ENCODE measurements at regions not wholly inside any gene's neighbourhood (a gene's known extent, or its start where the extent isn't known, plus 50 kb on each side); places are given as distances from the start of the nearest gene placed in this dataset.

GRCh38 chr1:184890539-184890973, 83.8 kb downstream of the NIBAN1 start:
- intact Hi-C loops (cut with DNase I; ENCODE audit: low total_unique reads): no loop called here
- Histone ChIP-seq H3K27ac (peak overlapping the region; percentile 23 to 56), H3K9me3 (no peaks in the 10 kb centered on the region), H3K4me3 (no peak overlapping the region), H3K4me1 (no peaks in the 10 kb centered on the region), H3K36me3 (no peaks in the 10 kb centered on the region), H3K27me3 (no peaks in the 10 kb centered on the region)
- TF ChIP-seq POLR2A (IDR thresholded peaks at IDR 0.05): no peak
- TF ChIP-seq, protein P1, sequence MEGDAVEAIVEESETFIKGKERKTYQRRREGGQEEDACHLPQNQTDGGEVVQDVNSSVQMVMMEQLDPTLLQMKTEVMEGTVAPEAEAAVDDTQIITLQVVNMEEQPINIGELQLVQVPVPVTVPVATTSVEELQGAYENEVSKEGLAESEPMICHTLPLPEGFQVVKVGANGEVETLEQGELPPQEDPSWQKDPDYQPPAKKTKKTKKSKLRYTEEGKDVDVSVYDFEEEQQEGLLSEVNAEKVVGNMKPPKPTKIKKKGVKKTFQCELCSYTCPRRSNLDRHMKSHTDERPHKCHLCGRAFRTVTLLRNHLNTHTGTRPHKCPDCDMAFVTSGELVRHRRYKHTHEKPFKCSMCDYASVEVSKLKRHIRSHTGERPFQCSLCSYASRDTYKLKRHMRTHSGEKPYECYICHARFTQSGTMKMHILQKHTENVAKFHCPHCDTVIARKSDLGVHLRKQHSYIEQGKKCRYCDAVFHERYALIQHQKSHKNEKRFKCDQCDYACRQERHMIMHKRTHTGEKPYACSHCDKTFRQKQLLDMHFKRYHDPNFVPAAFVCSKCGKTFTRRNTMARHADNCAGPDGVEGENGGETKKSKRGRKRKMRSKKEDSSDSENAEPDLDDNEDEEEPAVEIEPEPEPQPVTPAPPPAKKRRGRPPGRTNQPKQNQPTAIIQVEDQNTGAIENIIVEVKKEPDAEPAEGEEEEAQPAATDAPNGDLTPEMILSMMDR (IDR thresholded peaks at IDR 0.05): no peak
- DNase-seq: no peak

DNA sequence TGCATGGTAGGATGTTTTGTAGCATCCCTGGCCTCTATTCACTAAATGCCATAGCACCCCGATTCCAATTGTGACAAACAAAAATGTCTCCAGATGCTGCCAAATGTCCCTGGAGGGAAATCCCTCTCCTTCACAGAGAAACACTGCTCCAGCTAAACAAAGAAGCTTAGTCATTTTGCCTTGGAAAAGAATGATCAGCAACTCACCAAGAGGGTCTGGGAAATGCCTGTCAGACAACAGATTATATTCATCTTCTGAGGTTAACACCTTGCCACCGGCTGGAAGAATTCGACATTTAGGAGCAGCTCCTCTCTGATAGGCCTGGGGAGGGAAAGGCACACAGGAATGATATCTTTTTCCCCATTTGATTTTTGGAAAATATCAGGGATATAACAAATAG, 84.4 kb downstream of the NIBAN1 start:
- TF ChIP-seq, protein P1 (IDR thresholded peaks at IDR 0.05): no peak
- no peak for TF ChIP-seq POLR2A (IDR thresholded peaks at IDR 0.05)
- no peaks in the 10 kb centered on the region for H3K36me3 ChIP-seq
- no peaks in the 10 kb centered on the region for H3K4me1 ChIP-seq
- intact Hi-C loops (cut with DNase I; ENCODE audit: low total_unique reads): no loop called here
- H3K4me3 ChIP-seq: no peak overlapping the region
- peak overlapping the region; percentile 34 to 56 for H3K27ac ChIP-seq
- DNase-seq: no peak
- no peaks in the 10 kb centered on the region for H3K9me3 ChIP-seq
- H3K27me3 ChIP-seq: no peaks in the 10 kb centered on the region

- no peaks in the 10 kb centered on the region for H3K9me3 ChIP-seq
- H3K36me3 ChIP-seq: no peaks in the 10 kb centered on the region
- TF ChIP-seq POLR2A (IDR thresholded peaks at IDR 0.05): no peak
- TF ChIP-seq, protein P1 (IDR thresholded peaks at IDR 0.05): no peak
- DNase-seq: no peak
- H3K27ac ChIP-seq: peak overlapping the region; percentile 34 to 56
- intact Hi-C loops (cut with DNase I; ENCODE audit: low total_unique reads): no loop called here
- H3K4me3 ChIP-seq: no peak overlapping the region
- no peaks in the 10 kb centered on the region for H3K27me3 ChIP-seq
- H3K4me1 ChIP-seq: no peaks in the 10 kb centered on the region
These were observed 85.1 kb downstream of the NIBAN1 start for GRCh38 chr1:184889166-184889565.

- H3K27me3 ChIP-seq: no peaks in the 10 kb centered on the region
- TF ChIP-seq POLR2A (IDR thresholded peaks at IDR 0.05): no peak
- TF ChIP-seq, protein P1 (IDR thresholded peaks at IDR 0.05): no peak
- H3K4me1 ChIP-seq: no peaks in the 10 kb centered on the region
- DNase-seq: no peak
- intact Hi-C loops (cut with DNase I; ENCODE audit: low total_unique reads): no loop called here
- H3K4me3 ChIP-seq: no peak overlapping the region
- no peaks in the 10 kb centered on the region for H3K36me3 ChIP-seq
- H3K9me3 ChIP-seq: no peaks in the 10 kb centered on the region
- H3K27ac ChIP-seq: peak overlapping the region; percentile 34 to 56
These were observed 85.8 kb downstream of the NIBAN1 start for GRCh38 chr1:184888505-184888904.

DNA sequence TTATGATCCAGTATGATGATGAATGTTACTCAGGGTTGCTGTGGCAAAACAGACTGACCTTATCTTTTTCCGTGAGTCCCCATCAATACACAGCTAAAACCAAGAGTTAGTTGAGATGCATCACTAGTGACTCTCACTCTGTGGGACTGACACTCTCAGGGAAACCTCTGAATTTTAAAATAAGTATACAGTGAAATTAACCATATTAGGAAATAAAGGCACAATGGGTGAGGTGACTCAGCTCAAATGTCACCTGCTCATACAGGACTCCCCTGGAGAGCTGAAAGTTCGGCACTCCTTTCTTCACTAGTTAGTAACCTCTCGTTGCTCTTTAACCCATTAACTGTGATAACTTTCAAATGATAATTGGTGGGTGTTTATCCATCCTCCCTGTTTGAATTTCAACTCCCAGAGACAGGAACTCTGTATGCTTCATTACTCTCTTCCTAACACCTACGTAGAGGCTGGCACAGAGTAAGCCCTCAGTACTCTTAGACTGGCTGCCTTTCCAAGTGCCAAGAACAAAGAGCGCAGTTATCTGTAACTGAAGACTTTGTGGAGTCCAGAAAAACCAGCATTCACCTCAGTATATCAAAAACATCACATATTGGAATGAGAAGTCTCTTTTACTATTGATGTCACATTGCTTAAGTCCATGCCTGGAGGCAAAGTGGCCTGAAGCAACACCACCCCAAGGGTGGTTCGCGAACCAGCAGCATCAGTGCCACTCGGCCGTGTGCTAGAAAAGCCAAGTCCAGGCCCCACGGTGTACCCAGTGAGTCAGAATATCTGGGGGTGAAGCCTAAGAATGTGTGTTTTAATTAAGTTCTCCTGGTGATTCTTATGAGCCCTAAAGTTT, 91.1 kb downstream of the NIBAN1 start:
- DNase-seq: no peak
- no peaks in the 10 kb centered on the region for H3K9me3 ChIP-seq
- no peak for TF ChIP-seq POLR2A (IDR thresholded peaks at IDR 0.05)
- TF ChIP-seq, protein P1 (IDR thresholded peaks at IDR 0.05): no peak
- H3K27ac ChIP-seq: peak overlapping the region; percentile 68 to 74
- intact Hi-C loops (cut with DNase I; ENCODE audit: low total_unique reads): no loop called here
- H3K27me3 ChIP-seq: no peaks in the 10 kb centered on the region
- no peak overlapping the region for H3K4me3 ChIP-seq
- no peaks in the 10 kb centered on the region for H3K4me1 ChIP-seq
- no peaks in the 10 kb centered on the region for H3K36me3 ChIP-seq

Measured in uterus (tissue), 3 donors.